Fibroblast of pulmonary artery (primary cell): ENCODE measurements at regions not wholly inside any gene's neighbourhood (a gene's known extent, or its start where the extent isn't known, plus 50 kb on each side); places are given as distances from the start of the nearest gene placed in this dataset.

Experiments used
- DNase-seq: peaks from one replicate; pipeline ENCODE4 v3.0.0-alpha.2; 2010; ENCODE audit warnings: low read depth
- H3K4me3 ChIP-seq: replicated peaks from 2 replicates; pipeline ENCODE4 v1.5.1; 2011; ENCODE audit warnings: low read depth, mild to moderate bottlenecking, control low read depth, low read length, moderate library complexity
- TF ChIP-seq, protein P1 (sequence below): IDR thresholded peaks from 2 replicates; pipeline ENCODE4 v1.5.1; 2011; ENCODE audit warnings: mild to moderate bottlenecking, control low read depth, low read length, inconsistent platforms; ENCODE audit errors: missing control alignments

DNA sequence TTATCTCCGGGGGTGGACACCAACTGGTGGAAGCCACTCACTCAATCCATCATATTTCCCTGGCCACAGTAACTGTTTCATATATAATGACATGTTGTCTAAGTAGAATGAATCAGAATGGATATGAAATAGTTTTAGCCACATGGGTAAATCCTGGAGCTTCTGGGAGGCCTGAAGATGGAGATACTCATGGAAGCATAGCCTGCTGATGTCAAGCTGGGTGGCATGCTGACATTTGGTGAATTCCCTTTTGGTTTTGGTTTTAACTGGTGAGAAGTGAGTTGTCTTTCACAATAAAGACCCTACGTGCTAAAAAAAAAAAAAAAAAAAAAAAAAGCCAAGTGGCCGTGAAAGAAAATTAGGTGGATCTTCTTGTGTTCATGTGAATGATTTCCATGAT lies 105.3 kb upstream of the ITGA6 start:
- no peak overlapping the region for H3K4me3 ChIP-seq
- TF ChIP-seq, protein P1, sequence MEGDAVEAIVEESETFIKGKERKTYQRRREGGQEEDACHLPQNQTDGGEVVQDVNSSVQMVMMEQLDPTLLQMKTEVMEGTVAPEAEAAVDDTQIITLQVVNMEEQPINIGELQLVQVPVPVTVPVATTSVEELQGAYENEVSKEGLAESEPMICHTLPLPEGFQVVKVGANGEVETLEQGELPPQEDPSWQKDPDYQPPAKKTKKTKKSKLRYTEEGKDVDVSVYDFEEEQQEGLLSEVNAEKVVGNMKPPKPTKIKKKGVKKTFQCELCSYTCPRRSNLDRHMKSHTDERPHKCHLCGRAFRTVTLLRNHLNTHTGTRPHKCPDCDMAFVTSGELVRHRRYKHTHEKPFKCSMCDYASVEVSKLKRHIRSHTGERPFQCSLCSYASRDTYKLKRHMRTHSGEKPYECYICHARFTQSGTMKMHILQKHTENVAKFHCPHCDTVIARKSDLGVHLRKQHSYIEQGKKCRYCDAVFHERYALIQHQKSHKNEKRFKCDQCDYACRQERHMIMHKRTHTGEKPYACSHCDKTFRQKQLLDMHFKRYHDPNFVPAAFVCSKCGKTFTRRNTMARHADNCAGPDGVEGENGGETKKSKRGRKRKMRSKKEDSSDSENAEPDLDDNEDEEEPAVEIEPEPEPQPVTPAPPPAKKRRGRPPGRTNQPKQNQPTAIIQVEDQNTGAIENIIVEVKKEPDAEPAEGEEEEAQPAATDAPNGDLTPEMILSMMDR: no peak
- no peak for DNase-seq

DNA sequence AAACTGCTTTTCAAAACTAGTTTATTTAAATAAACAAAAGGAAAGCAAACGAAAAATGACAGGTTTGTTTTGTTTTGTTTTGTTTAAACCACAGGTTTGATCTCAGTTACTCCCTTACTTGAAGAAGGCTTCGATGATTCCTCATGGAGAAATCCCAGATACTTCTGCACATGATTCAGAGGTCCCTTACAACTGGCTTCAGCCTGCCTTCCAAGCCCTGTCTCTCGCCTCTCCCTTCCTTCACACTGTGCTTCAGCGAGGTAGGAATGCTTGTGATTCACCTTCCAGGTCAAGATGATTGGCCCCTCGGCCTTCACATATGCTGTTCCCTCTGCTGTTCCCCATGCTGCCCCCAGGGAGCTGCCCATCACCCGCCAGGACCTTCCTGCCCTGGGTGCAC lies 104.1 kb upstream of the ITGA6 start:
- H3K4me3 ChIP-seq: no peak overlapping the region
- no peak for DNase-seq
- TF ChIP-seq, protein P1: no peak

DNA sequence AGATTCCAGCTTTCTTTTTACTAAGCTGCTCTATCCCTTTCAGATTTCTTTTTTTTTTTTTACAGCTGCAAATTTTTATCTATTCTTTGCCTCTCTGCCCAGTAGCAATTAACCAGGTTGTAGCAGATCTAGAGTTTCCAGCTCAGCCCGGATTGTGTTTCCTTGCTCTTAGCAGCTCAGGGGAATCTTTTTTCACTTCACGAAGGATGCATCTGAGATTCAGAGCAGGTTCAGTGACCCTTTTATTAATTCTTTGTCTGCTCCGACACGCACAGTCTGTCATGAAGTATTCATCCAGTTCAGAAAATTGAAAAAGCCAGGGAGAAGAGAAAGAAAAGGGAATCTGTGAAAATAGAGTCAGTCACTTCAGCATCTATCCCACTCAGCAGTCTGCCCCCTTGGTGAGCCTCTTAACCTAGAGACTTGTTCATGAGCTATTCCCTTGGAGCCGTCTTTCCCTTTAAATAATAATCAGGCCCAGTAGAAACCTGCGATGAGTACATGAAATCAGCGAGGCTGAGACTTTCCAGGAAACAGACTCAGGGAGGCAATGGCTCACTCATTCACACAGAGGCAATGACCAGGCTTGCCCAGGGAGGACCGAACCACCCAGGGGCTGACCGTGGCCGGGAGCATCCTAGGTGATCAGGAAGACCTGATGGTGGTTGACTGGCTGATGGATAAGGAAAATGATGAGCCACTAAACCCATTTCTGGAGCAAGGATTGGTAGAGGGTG lies 103.4 kb upstream of the ITGA6 start:
- H3K4me3 ChIP-seq: no peak overlapping the region
- TF ChIP-seq, protein P1: no peak
- no peak for DNase-seq

DNA sequence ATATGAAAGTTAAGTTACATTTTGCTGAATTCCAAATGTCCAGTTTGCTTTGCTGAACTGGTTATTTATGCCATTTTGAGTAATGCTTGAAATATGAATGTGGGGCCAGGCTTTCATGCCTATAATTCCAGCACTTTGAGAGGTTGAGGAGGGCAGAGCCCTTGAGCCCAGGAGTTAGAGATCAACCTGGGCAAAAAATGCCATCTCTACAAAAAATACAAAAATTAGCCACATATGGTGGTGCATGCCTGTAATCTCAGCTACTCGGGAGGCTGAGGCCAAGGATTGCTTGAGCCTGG lies 101.2 kb upstream of the ITGA6 start:
- TF ChIP-seq, protein P1: no peak
- no peak for DNase-seq
- H3K4me3 ChIP-seq: no peak overlapping the region

DNA sequence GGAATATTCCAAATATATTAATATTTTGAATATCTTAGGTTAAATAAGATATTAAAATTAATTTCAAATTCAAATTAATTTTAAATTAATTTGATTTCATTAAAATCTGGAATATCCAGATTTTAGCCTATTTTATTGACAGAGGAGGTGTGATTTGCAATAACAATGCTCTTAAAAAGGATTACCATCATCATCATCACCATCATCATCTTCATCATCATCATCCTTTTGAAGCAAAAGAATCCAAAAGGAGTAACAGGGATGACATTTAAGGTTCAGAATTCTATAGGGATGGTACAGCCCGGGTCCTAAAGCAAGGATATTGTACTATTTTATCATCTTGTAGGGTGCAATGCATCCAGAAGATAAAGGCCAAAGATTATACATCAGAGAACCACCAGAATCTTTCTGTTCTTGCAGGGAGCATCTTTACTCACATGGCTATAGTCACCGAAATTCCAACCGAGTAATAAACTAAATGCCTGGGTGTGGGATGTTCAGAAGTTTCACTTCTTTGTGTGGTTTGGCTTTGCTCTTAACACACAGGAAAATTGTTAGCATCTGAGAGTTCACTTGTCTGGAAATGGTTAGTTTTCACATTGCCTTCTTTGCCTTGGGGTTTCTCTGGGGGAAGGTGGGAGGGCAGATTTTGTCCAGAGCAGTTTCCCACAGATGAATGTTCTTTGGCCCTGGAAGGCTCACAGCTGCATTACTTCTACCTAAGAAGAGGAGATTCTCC lies 99.1 kb upstream of the ITGA6 start:
- no peak overlapping the region for H3K4me3 ChIP-seq
- TF ChIP-seq, protein P1: no peak
- DNase-seq: no peak

DNA sequence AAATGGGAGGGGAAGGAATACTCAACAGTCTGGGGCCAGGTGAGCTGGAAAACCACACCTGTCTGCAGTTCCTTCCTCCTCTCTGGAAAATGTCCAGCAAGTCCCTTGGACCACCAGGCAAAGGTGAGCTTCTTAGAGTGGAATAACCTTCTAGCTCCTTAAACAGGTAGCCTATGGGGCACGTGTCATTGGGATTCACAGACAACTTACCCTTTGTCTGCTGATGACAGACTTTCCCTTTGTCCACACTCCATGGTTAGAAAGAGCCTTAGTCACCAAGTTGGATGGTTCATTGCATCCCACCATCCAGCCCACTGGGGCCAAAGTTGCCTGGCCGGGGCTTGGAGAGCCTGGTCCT lies 98.0 kb upstream of the ITGA6 start:
- TF ChIP-seq, protein P1: no peak
- no peak overlapping the region for H3K4me3 ChIP-seq

More for the DNA sequence above, 98.0 kb upstream of the ITGA6 start:
- no peak for DNase-seq
